ENCODE measurements at regions not wholly inside any gene's neighbourhood (a gene's known extent, or its start where the extent isn't known, plus 50 kb on each side); places are given as distances from the start of the nearest gene placed in this dataset.

GRCh38 chr2:150403457-150403856 is 84.0 kb downstream of the RND3 start:
- TF ChIP-seq CTCF (IDR thresholded peaks at IDR 0.05) (no peak), ZFX (IDR thresholded peaks at IDR 0.05; ENCODE audit: borderline replicate concordance) (no peak)
- H3K27ac ChIP-seq: no peak overlapping the region

GRCh38 chr2:150402953-150403352 is 84.5 kb downstream of the RND3 start:
- no peak overlapping the region for H3K27ac ChIP-seq
- TF ChIP-seq CTCF (IDR thresholded peaks at IDR 0.05) (no peak), ZFX (IDR thresholded peaks at IDR 0.05; ENCODE audit: borderline replicate concordance) (no peak)

- no peak overlapping the region for H3K27ac ChIP-seq
- TF ChIP-seq ZFX (IDR thresholded peaks at IDR 0.05; ENCODE audit: borderline replicate concordance) (no peak), CTCF (IDR thresholded peaks at IDR 0.05) (no peak)
Observed at GRCh38 chr2:150400849-150401248, 86.6 kb downstream of the RND3 start.

GRCh38 chr2:150392614-150393013 is 94.9 kb downstream of the RND3 start:
- no peak for TF ChIP-seq ZFX (IDR thresholded peaks at IDR 0.05; ENCODE audit: borderline replicate concordance)
- TF ChIP-seq CTCF (IDR thresholded peaks at IDR 0.05): no peak
- no peak overlapping the region for H3K27ac ChIP-seq

GRCh38 chr2:150391779-150392178 is 95.7 kb downstream of the RND3 start:
- no peak overlapping the region for H3K27ac ChIP-seq
- TF ChIP-seq CTCF (IDR thresholded peaks at IDR 0.05) (no peak), ZFX (IDR thresholded peaks at IDR 0.05; ENCODE audit: borderline replicate concordance) (no peak)

- H3K27ac ChIP-seq: no peak overlapping the region
- TF ChIP-seq ZFX (IDR thresholded peaks at IDR 0.05; ENCODE audit: borderline replicate concordance) (no peak), CTCF (IDR thresholded peaks at IDR 0.05) (no peak)
Observed at GRCh38 chr2:150389447-150389846, 98.0 kb downstream of the RND3 start.

- no peak for TF ChIP-seq CTCF (IDR thresholded peaks at IDR 0.05)
- TF ChIP-seq ZFX (IDR thresholded peaks at IDR 0.05; ENCODE audit: borderline replicate concordance): no peak
- H3K27ac ChIP-seq: no peak overlapping the region
Observed at GRCh38 chr2:150388289-150388625, 99.2 kb downstream of the RND3 start.
